PC-3 (cell line): ENCODE measurements at regions not wholly inside any gene's neighbourhood (a gene's known extent, or its start where the extent isn't known, plus 50 kb on each side); places are given as distances from the start of the nearest gene placed in this dataset.

ENCODE experiments used
- EZH2 ChIP-seq: fragments of 300-600 bp; sonication (generic); IDR thresholded peaks from one replicate; pipeline ENCODE4 v1.6.1; 2017; ENCODE audit warnings: antibody characterized with exemption, mild to moderate bottlenecking, low read length; ENCODE audit not compliant: unreplicated experiment
- TF ChIP-seq, protein P1 (sequence below): fragments of 300-600 bp; sonication (generic); conservative IDR thresholded peaks from 2 replicates; pipeline ENCODE4 v1.5.1; 2017; ENCODE audit warnings: antibody characterized with exemption, low read depth, mild to moderate bottlenecking, low read length

GRCh38 chr2:23314687-23315086 is 70.3 kb upstream of the KLHL29 start:
- TF ChIP-seq, protein P1, sequence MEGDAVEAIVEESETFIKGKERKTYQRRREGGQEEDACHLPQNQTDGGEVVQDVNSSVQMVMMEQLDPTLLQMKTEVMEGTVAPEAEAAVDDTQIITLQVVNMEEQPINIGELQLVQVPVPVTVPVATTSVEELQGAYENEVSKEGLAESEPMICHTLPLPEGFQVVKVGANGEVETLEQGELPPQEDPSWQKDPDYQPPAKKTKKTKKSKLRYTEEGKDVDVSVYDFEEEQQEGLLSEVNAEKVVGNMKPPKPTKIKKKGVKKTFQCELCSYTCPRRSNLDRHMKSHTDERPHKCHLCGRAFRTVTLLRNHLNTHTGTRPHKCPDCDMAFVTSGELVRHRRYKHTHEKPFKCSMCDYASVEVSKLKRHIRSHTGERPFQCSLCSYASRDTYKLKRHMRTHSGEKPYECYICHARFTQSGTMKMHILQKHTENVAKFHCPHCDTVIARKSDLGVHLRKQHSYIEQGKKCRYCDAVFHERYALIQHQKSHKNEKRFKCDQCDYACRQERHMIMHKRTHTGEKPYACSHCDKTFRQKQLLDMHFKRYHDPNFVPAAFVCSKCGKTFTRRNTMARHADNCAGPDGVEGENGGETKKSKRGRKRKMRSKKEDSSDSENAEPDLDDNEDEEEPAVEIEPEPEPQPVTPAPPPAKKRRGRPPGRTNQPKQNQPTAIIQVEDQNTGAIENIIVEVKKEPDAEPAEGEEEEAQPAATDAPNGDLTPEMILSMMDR, result no peak
- TF ChIP-seq EZH2, result no peak
